Endothelial cell of umbilical vein (primary cell): ENCODE measurements at regions not wholly inside any gene's neighbourhood (a gene's known extent, or its start where the extent isn't known, plus 50 kb on each side); places are given as distances from the start of the nearest gene placed in this dataset.

Experiments used
- EZH2 ChIP-seq: IDR thresholded peaks from 2 replicates; pipeline ENCODE4 v1.6.1; 2012; ENCODE audit warnings: borderline replicate concordance, low read depth, mild to moderate bottlenecking, moderate library complexity, low read length, inconsistent platforms; ENCODE audit not compliant: severe bottlenecking
- MAX ChIP-seq: IDR thresholded peaks from 2 replicates; pipeline ENCODE4 v1.6.1; 2011; ENCODE audit not compliant: insufficient read depth, insufficient read length
- POLR2A ChIP-seq: IDR thresholded peaks from 2 replicates; pipeline ENCODE4 v1.6.1; 2012; ENCODE audit warnings: low read depth, mild to moderate bottlenecking, control low read depth, low read length
- POLR2AphosphoS5 ChIP-seq: IDR thresholded peaks from 2 replicates; pipeline ENCODE4 v1.6.1; 2012; ENCODE audit warnings: low read depth, mild to moderate bottlenecking, control low read depth, low read length, moderate library complexity; ENCODE audit not compliant: insufficient read depth
- TF ChIP-seq, protein P1 (sequence below), 2 donors: IDR thresholded peaks; 1 replicate in 1 of 2; 2 replicates in 1 of 2; pipeline ENCODE4 v1.5.1; 2011; ENCODE audit warnings: low read length in 2 of 2, mild to moderate bottlenecking in 2 of 2, moderate library complexity in 2 of 2, control low read depth in 1 of 2, inconsistent platforms in 1 of 2, low read depth in 1 of 2; ENCODE audit not compliant: insufficient read depth in 1 of 2; ENCODE audit errors: extremely low read depth in 1 of 2

- TF ChIP-seq, protein P1, sequence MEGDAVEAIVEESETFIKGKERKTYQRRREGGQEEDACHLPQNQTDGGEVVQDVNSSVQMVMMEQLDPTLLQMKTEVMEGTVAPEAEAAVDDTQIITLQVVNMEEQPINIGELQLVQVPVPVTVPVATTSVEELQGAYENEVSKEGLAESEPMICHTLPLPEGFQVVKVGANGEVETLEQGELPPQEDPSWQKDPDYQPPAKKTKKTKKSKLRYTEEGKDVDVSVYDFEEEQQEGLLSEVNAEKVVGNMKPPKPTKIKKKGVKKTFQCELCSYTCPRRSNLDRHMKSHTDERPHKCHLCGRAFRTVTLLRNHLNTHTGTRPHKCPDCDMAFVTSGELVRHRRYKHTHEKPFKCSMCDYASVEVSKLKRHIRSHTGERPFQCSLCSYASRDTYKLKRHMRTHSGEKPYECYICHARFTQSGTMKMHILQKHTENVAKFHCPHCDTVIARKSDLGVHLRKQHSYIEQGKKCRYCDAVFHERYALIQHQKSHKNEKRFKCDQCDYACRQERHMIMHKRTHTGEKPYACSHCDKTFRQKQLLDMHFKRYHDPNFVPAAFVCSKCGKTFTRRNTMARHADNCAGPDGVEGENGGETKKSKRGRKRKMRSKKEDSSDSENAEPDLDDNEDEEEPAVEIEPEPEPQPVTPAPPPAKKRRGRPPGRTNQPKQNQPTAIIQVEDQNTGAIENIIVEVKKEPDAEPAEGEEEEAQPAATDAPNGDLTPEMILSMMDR (IDR thresholded peaks at IDR 0.05; ENCODE audit: extremely low read depth in 1 of 2, insufficient read depth in 1 of 2, low read depth in 1 of 2, low read length in 2 of 2) = no peak
- TF ChIP-seq EZH2 (no peak), MAX (no peak), POLR2A (no peak), POLR2AphosphoS5 (no peak)
These were observed 322.4 kb downstream of the PTEN start for GRCh38 chr10:88185830-88186229.
